ENCODE measurements at regions not wholly inside any gene's neighbourhood (a gene's known extent, or its start where the extent isn't known, plus 50 kb on each side); places are given as distances from the start of the nearest gene placed in this dataset.

GRCh38 chr15:39511000-39511915, 69.6 kb upstream of the THBS1 start:
- ATAC-seq (peak; percentile 74 to 82; a peak in 5 of 6 replicates), FAIRE-seq (no peak), DNase-seq (ENCODE audit: low read depth in 1 of 2, low spot score in 1 of 2) (peak in 1 of 2 experiments; percentile 4)
- 0 out of 6 replicates have a peak overlapping the region, but pooled peaks of 1 of the 2 experiments have one; percentile 21 for H3K27ac ChIP-seq
- 38% methylated on average over 14 of the region's 14 CpGs for WGBS (ENCODE audit: missing lambda C conversion rate)
- H3K4me2 ChIP-seq, result peak overlapping the region; percentile 32; the same call in 2 of the 3 replicates
- no peak overlapping the region for H3K4me3 ChIP-seq
- CTCF ChIA-PET, result interaction anchor here (1.1 kb wide), 1 partner anchor 339 kb away, joined by 4 read pairs; no protein-coding TSS in a partner anchor
- H3K9me3 ChIP-seq, result peaks cover 8% of the 10 kb centered on the region; the same call in 2 of the 3 replicates
- H3K4me1 ChIP-seq, result no peaks in the 10 kb centered on the region
- TF ChIP-seq HOXB13 (CRISPR knock-in tag; IDR thresholded peaks at IDR 0.05; ENCODE audit: low read depth) (no peak), MAX (IDR thresholded peaks at IDR 0.05) (no peak), KDM5A (IDR thresholded peaks at IDR 0.05) (no peak), FOSB (CRISPR knock-in tag; IDR thresholded peaks at IDR 0.05) (no peak), RNF2 (IDR thresholded peaks at IDR 0.05; ENCODE audit: borderline replicate concordance, low read depth) (no peak), GATA3 (IDR thresholded peaks at IDR 0.05; ENCODE audit: borderline replicate concordance) (no peak), ZSCAN20 (CRISPR knock-in tag; IDR thresholded peaks at IDR 0.05) (no peak), REST (IDR thresholded peaks at IDR 0.05) (no peak), CHD2 (IDR thresholded peaks at IDR 0.05; ENCODE audit: low read length, partially characterized antibody) (no peak), HEYL (CRISPR knock-in tag; IDR thresholded peaks at IDR 0.05) (no peak), TP53 (CRISPR knock-in tag; IDR thresholded peaks at IDR 0.05) (no peak), EHMT2 (IDR thresholded peaks at IDR 0.05; ENCODE audit: low read depth) (no peak), MAFK (IDR thresholded peaks at IDR 0.05; ENCODE audit: partially characterized antibody) (no peak), TFCP2L1 (CRISPR knock-in tag; IDR thresholded peaks at IDR 0.05) (no peak), FOXS1 (CRISPR knock-in tag; IDR thresholded peaks at IDR 0.05) (no peak), BHLHE40 (IDR thresholded peaks at IDR 0.05; ENCODE audit: low read depth, low read length) (no peak)
- TF ChIP-seq, protein P1, sequence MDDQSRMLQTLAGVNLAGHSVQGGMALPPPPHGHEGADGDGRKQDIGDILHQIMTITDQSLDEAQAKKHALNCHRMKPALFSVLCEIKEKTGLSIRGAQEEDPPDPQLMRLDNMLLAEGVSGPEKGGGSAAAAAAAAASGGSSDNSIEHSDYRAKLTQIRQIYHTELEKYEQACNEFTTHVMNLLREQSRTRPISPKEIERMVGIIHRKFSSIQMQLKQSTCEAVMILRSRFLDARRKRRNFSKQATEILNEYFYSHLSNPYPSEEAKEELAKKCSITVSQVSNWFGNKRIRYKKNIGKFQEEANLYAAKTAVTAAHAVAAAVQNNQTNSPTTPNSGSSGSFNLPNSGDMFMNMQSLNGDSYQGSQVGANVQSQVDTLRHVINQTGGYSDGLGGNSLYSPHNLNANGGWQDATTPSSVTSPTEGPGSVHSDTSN (IDR thresholded peaks at IDR 0.05), result no peak
- POLR2A ChIA-PET, result no interaction called here

DNA sequence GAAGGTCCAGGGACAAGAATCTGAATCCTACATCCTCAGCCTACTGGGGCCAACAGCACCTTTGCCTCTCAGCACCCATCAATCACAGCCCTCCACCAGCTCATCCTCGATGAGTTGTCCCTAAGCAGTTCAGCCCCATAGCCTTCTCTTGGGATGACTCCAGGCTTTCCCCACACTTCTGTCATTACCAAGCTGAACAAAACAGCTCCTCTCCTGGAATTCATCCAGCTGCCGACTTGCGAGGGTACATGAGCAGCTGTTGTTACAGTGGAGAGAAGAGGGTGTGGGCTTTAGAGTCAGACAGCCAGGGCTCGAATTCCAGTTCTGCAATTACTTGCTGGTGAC, 69.0 kb upstream of the THBS1 start:
- DNase-seq (ENCODE audit: low read depth in 1 of 2, low spot score in 1 of 2), result no peak
- ChIA-PET POLR2A (no interaction called here), CTCF (interaction anchor here (1.1 kb wide), 1 partner anchor 340 kb away, joined by 4 read pairs; no protein-coding TSS in a partner anchor)
- no peaks in the 10 kb centered on the region for H3K4me1 ChIP-seq
- H3K4me2 ChIP-seq, result peak overlapping the region; percentile 32; the same call in 1 of the 3 replicates
- FAIRE-seq, result no peak
- no peak for ATAC-seq
- TF ChIP-seq GATA3 (IDR thresholded peaks at IDR 0.05; ENCODE audit: borderline replicate concordance) (no peak), JUN (IDR thresholded peaks at IDR 0.05) (no peak), CHD2 (IDR thresholded peaks at IDR 0.05; ENCODE audit: low read length, partially characterized antibody) (no peak), HOXB13 (CRISPR knock-in tag; IDR thresholded peaks at IDR 0.05; ENCODE audit: low read depth) (no peak), ZNF302 (CRISPR knock-in tag; IDR thresholded peaks at IDR 0.05) (no peak), SREBF2 (IDR thresholded peaks at IDR 0.05) (no peak)
- H3K27ac ChIP-seq, result no peak overlapping the region
- peaks cover 8% of the 10 kb centered on the region; the same call in 2 of the 3 replicates for H3K9me3 ChIP-seq
- 54% methylated on average over 3 of the region's 4 CpGs for WGBS (ENCODE audit: missing lambda C conversion rate)
- no peak overlapping the region for H3K4me3 ChIP-seq

All from A549 (cell line).